HuH-7.5 (cell line): ENCODE measurements at regions not wholly inside any gene's neighbourhood (a gene's known extent, or its start where the extent isn't known, plus 50 kb on each side); places are given as distances from the start of the nearest gene placed in this dataset.

ENCODE experiments used
- DNase-seq: peaks from one replicate; pipeline ENCODE4 v3.0.0; 2011; ENCODE audit warnings: low spot score

DNA sequence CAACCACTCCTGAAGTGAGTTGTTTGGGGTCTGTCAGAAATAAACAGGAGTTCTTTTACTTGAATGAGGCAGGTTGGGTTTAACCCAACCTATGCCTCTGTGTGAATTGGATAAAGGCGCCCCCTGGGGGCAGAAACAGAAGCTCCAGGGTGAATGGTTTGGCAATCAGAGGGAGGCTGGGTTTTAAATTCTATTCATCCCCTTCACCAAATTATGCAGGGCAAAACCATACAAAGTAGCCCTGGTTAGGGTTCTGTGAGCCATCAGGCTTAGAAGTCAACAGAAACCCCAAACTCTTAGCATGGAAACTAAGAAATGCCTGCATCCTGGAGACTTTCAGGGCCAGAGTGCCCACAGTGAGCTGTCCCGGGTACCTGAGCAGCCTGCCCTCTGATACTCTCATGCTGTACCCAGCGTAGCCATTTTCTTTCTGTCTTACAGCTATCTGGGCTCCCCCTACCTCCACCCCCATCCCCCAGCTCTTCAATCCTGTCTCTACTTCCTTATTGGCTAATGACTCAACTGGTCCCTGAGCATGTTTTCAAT, 241.5 kb downstream of the ICOS start:
- DNase-seq: peak; percentile 12

- DNase-seq: no peak
Observed at GRCh38 chr2:204180649-204181048, 244.1 kb downstream of the ICOS start.

DNA sequence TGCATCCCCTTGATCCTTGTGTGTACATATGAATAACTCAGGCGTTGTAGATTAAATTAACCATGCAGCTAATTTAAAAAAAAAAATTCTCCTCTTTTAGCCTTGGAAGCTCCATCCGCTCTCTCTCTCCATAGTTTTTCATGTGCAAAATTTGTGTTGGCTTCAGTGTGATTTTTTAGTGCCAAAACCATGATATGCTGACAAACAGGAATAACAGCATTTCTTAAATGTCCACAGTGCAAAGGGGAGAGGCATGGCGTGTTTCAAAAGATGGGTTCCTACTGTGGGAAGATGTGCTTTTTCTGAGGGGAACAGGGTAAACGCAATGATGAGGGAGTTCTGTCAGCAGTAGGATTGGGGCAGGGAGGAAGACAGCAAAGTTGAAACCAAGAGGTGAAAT, 247.0 kb downstream of the ICOS start:
- DNase-seq: no peak

- DNase-seq: no peak
Observed at GRCh38 chr2:204184226-204184625, 247.7 kb downstream of the ICOS start.

GRCh38 chr2:204187229-204188083, 250.9 kb downstream of the ICOS start:
- peak; percentile 21 for DNase-seq

- DNase-seq: no peak
Observed at GRCh38 chr2:204191574-204191973, 255.0 kb downstream of the ICOS start.

- no peak for DNase-seq
Observed at GRCh38 chr2:204195498-204195897, 258.9 kb downstream of the ICOS start.

DNA sequence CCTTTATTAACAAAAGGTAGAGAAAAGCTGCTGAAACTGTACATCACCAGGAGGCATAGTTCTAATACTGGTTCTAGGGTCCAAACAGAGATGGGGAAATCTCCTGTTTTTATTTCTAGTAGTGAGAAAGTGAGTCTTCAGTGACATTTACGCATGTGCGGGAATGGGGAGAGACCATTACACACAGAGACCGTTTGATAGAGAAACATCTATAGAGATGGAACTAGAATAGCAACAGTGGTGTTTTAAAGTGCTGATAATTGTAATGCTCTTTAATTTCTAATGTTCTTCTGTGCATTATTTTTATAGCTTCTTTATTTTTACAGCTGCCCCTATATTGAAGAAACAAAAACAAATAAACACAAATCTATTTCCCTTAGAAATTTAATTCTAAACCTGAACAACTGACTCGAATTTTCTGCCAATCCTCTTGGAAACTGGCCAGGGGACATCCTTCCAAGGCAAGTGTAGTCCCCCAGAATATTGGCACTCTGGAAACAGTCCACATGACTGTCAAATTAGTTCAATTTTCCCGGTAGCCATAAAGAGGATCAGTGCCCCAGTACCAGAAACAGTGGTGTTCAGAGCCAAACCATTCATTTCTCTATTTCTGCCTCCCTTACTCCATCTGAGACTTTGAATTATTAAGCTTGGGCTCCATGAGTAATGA, 260.9 kb downstream of the ICOS start:
- no peak for DNase-seq

DNA sequence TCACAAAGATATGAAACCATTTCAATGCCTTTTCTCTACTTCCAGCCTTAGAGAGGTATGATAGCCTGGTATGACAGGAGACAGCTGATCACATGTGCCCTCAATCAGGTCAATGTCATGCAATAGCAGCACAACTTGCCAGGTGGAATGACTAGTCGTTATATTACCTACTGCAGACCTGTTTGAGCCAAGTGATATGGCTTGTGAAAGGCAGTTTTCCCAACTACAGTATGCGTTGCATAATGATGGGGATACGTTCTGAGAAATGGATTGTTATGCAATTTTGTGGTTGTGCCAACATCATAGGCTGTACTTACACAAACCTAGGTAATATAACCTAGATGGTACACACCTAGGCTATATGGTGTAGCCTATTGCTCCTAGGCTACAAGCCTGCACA, 262.8 kb downstream of the ICOS start:
- no peak for DNase-seq

- no peak for DNase-seq
Observed at GRCh38 chr2:204201507-204201906, 264.9 kb downstream of the ICOS start.

- DNase-seq: no peak
Observed at GRCh38 chr2:204202253-204202652, 265.7 kb downstream of the ICOS start.

DNA sequence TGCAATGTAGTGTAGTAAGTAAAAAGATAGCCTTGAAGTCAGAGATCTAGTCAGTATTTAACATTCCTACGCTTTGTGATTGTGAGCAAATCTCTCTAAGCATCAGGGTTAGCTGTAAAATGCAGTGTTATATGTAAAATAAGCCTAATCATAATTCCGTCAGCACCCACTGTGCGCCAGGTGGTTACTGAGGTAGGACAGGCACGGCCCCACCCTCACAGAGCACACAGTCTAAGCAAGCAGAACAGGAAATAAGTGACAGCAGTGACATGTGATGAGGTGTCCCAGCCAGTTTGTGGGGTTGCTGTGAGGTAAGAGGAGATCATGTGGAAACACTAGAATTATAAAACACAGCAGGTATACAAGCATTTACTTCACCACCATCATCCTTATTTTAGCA, 267.1 kb downstream of the ICOS start:
- DNase-seq: no peak

DNA sequence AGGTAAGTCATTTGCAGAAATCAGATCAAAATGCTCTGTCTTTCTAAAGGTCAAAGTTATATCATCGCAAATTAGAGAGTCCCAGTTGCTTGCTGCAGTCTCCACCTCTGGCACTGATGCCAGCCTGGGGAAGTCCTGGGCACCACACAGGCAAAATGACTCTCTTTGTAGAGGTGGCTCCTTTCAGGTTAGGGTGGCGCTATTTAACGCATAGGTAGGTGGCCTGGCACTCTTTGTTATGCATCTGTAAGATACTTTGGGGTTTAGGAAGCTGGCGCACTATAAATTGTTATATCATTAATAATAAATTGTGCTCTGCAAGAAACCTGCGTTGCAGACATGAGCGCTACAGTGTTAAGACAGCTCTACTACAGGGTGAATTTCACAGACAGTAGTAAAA, 268.5 kb downstream of the ICOS start:
- no peak for DNase-seq

DNA sequence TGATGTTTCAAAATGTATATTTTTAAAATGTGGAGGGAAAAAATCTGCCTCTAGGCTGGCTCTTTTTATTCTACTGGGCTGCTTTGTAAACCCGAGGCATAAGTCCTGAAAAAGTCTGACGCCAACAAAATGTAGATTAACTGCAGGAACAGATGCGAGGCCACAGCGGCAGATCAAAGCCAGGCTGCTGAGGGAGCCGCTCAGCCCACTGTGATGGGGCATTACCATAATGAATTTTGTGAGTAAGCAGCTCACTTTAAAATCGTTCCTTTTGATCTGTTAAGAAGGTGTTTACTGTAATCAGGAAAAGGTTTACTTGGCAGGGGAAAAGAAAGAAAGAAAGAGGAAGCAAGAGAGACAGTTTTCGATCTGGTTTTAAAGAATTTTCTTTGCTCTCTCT, 269.0 kb downstream of the ICOS start:
- no peak for DNase-seq

DNA sequence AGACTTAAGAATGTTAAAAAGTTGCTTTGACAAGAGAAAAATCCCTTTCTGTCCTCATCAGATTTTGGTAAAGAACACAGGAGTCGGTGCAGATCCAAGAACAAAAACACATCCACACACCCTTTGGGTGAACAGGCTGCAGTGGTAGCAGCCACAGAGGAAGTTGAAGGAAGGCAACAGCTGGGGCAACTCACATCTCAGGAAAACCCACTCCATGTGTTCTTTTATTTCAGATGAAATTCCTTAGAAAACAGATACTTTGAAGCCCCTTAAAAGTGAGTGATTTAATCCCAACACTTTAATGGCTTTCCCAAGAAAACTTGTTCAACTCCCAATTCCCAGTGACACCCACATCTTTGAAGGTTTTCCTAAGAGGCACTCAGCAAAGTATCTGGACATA, 271.3 kb downstream of the ICOS start:
- no peak for DNase-seq

GRCh38 chr2:204213588-204213987, 277.0 kb downstream of the ICOS start:
- no peak for DNase-seq

DNA sequence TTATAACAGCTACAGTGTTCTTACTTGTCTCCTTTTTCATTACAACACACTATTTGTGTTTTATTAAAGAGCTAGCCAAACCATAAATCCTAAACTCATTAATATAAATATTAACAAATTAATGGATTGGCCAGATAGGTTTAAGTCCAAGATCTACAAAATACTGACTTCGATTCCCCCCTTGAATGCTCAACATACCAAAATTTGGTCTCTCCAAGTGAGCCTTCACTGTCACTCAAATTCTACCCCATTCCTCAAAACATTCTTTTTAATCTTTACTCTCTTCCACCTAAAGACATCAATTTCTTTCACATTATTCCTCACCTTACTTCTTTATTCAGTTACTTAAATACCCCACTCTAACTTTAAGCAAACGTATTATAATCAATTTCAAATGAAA, 281.5 kb downstream of the ICOS start:
- DNase-seq: no peak

DNA sequence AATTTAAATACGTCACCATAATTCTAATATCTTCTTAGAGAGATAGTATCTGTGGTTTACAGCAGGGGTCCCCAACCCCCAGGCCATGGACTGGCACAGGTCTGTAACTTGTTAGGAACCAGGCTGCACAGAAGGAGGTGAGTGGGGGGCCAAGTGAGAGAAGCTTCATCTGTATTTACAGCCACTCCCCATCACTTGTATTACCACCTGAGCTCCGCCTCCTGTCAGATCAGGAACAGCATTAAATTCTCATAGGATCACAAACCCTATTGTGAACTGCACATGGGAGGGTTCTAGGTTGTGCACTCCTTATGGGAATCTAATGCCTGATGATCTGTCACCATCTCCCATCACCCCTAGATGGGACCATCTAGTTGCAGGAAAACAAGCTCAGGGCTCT, 282.6 kb downstream of the ICOS start:
- no peak for DNase-seq

GRCh38 chr2:204220896-204221295, 284.3 kb downstream of the ICOS start:
- DNase-seq: no peak

GRCh38 chr2:204223046-204223445, 286.5 kb downstream of the ICOS start:
- no peak for DNase-seq

DNA sequence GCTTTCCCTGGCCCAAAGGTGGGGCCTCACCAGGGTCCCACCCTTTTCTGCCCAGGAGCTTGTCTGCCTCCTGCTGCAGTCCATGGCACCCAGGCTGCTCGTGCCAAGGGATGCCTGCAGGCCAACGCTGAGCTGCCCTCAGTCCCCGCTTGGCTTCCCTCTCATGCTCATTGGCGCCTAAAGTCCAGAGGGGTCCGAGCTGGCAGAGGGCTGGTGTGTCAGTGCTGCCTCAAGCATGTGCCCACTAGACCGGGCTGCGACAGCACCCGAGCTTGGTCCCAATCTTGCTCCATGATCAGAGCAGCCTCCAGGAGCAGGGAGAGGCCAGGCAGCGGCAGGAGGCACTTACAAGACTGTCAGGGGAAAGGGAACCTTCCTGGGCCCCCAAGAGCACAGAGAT, 287.0 kb downstream of the ICOS start:
- no peak for DNase-seq

DNA sequence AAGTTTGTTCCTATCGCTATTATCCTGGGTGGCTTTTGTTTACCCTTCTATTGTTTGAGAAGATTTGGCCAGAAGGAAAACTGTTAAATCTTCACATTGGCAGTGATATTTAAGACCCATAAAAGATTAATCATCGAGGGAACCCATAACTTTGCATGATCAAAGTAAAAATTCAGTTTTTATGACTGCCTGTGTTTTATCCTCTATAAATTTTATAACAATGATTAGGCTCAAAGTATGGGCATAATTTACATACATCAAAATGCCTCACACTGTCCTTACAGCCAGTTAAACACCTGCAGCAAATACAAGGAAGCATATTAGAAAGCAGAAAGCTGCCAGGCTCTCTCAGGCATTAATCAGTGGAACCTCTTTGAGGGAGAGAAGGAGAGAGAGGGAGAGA, 289.1 kb downstream of the ICOS start:
- DNase-seq: no peak

- DNase-seq: no peak
Observed at GRCh38 chr2:204226305-204226880, 289.8 kb downstream of the ICOS start.
